ENCODE measurements at regions not wholly inside any gene's neighbourhood (a gene's known extent, or its start where the extent isn't known, plus 50 kb on each side); places are given as distances from the start of the nearest gene placed in this dataset.

DNA sequence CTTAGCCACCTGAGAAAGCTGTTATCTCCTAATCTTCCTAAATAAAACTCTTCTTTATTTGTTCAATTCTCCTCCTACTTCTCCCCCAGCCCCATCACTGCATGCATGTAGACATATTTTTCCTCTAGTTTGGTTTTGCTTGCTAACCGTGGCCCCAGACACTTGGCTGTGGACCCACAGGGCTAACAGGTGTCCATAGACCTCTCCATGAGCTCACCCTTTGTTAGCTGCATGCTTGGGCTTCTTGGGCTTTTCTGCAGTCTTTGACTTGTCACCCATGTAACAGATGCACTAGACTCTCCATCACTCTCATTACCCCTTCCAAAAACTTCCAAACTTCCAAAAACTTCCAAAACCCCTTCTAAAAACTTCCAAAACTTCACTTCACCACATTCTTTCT lies 59.2 kb upstream of the PLEKHA5 start:
- Mint-ChIP-seq H3K27ac (no peak overlapping the region), H3K27me3 (no peaks in the 10 kb centered on the region), H3K4me1 (no peaks in the 10 kb centered on the region), H3K4me3 (no peak overlapping the region), H3K9me3 (ENCODE audit: insufficient read depth) (no peaks in the 10 kb centered on the region)
- whole genome bisulfite sequencing (ENCODE audit: insufficient coverage), result 92% methylated on average over 1 of the region's 1 CpG
- no peaks in the 10 kb centered on the region for H3K79me2 ChIP-seq (ENCODE audit: control insufficient read depth, insufficient read depth, low read length)
- no peak overlapping the region for H3K4me2 ChIP-seq (replicated peaks; ENCODE audit: low read depth, low read length, poor library complexity, severe bottlenecking)
- H3K27me3 ChIP-seq (replicated peaks in 1 of 4; ENCODE audit: control extremely low read depth in 1 of 4, control insufficient read depth in 3 of 4, insufficient read depth in 4 of 4, low read length in 3 of 4), result no peaks in the 10 kb centered on the region
- no peak for TF ChIP-seq EZH2 (IDR thresholded peaks at IDR 0.05; ENCODE audit: borderline replicate concordance, insufficient read depth, low read depth, low read length, poor library complexity, severe bottlenecking)
- TF ChIP-seq, protein P1, sequence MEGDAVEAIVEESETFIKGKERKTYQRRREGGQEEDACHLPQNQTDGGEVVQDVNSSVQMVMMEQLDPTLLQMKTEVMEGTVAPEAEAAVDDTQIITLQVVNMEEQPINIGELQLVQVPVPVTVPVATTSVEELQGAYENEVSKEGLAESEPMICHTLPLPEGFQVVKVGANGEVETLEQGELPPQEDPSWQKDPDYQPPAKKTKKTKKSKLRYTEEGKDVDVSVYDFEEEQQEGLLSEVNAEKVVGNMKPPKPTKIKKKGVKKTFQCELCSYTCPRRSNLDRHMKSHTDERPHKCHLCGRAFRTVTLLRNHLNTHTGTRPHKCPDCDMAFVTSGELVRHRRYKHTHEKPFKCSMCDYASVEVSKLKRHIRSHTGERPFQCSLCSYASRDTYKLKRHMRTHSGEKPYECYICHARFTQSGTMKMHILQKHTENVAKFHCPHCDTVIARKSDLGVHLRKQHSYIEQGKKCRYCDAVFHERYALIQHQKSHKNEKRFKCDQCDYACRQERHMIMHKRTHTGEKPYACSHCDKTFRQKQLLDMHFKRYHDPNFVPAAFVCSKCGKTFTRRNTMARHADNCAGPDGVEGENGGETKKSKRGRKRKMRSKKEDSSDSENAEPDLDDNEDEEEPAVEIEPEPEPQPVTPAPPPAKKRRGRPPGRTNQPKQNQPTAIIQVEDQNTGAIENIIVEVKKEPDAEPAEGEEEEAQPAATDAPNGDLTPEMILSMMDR (IDR thresholded peaks at IDR 0.05), result no peak
- ChIA-PET POLR2A (no interaction called here), CTCF (no interaction called here)
- no peak overlapping the region for H3K27ac ChIP-seq (ENCODE audit: low read length in 2 of 2)
- no peak overlapping the region for H2AFZ ChIP-seq (ENCODE audit: insufficient read depth, low read depth, low read length, poor library complexity, severe bottlenecking)
- H3K36me3 ChIP-seq (replicated peaks in 1 of 2; ENCODE audit: control extremely low read depth in 1 of 2, control insufficient read depth in 1 of 2, extremely low read depth in 1 of 2, insufficient read depth in 2 of 2, low read length in 1 of 2), result no peaks in the 10 kb centered on the region
- no peaks in the 10 kb centered on the region for H3K9me3 ChIP-seq (ENCODE audit: control extremely low read depth in 1 of 3, control insufficient read depth in 2 of 3, insufficient read depth in 1 of 3, low read length in 2 of 3)
- no peaks in the 10 kb centered on the region for H3K4me1 ChIP-seq (ENCODE audit: control insufficient read depth in 2 of 2, insufficient read depth in 2 of 2, low read length in 2 of 2)
- no peak overlapping the region for H3K4me3 ChIP-seq (ENCODE audit: control extremely low read depth in 1 of 5, extremely low read depth in 1 of 5, insufficient read depth in 1 of 5, low read depth in 2 of 5, low read length in 4 of 5)
- ATAC-seq (ENCODE audit: low read depth) (no peak), DNase-seq (no peak)
- intact Hi-C loops (cut with micrococcal nuclease), result no loop called here
- H3K9ac ChIP-seq (ENCODE audit: low read length), result no peak overlapping the region
- H4K20me1 ChIP-seq (ENCODE audit: control insufficient read depth, insufficient read depth, low read length, poor library complexity, severe bottlenecking), result no peaks in the 10 kb centered on the region

- no CpG with 5 or more reads among the region's 4 CpGs for WGBS (ENCODE audit: insufficient coverage)
- ChIA-PET CTCF (no interaction called here), POLR2A (no interaction called here)
- no peak for DNase-seq
- H4K20me1 ChIP-seq (ENCODE audit: control insufficient read depth, insufficient read depth, low read length, poor library complexity, severe bottlenecking), result no peaks in the 10 kb centered on the region
- H3K9me3 ChIP-seq (ENCODE audit: control extremely low read depth in 1 of 3, control insufficient read depth in 2 of 3, insufficient read depth in 1 of 3, low read length in 2 of 3), result no peaks in the 10 kb centered on the region
- no peaks in the 10 kb centered on the region for H3K27me3 ChIP-seq (replicated peaks in 1 of 4; ENCODE audit: control extremely low read depth in 1 of 4, control insufficient read depth in 3 of 4, insufficient read depth in 4 of 4, low read length in 3 of 4)
- TF ChIP-seq EZH2 (IDR thresholded peaks at IDR 0.05; ENCODE audit: borderline replicate concordance, insufficient read depth, low read depth, low read length, poor library complexity, severe bottlenecking), result no peak
- TF ChIP-seq, protein P1 (IDR thresholded peaks at IDR 0.05), result no peak
- Mint-ChIP-seq H3K27ac (no peak overlapping the region), H3K27me3 (no peaks in the 10 kb centered on the region), H3K4me1 (no peaks in the 10 kb centered on the region), H3K4me3 (no peak overlapping the region), H3K9me3 (ENCODE audit: insufficient read depth) (no peaks in the 10 kb centered on the region)
- no peak overlapping the region for H3K27ac ChIP-seq (ENCODE audit: low read length in 2 of 2)
- intact Hi-C loops (cut with micrococcal nuclease), result no loop called here
- H3K9ac ChIP-seq (ENCODE audit: low read length), result no peak overlapping the region
- H3K4me3 ChIP-seq (ENCODE audit: control extremely low read depth in 1 of 5, extremely low read depth in 1 of 5, insufficient read depth in 1 of 5, low read depth in 2 of 5, low read length in 4 of 5), result no peak overlapping the region
- H3K36me3 ChIP-seq (replicated peaks in 1 of 2; ENCODE audit: control extremely low read depth in 1 of 2, control insufficient read depth in 1 of 2, extremely low read depth in 1 of 2, insufficient read depth in 2 of 2, low read length in 1 of 2), result no peaks in the 10 kb centered on the region
- H3K79me2 ChIP-seq (ENCODE audit: control insufficient read depth, insufficient read depth, low read length), result no peaks in the 10 kb centered on the region
- no peaks in the 10 kb centered on the region for H3K4me1 ChIP-seq (ENCODE audit: control insufficient read depth in 2 of 2, insufficient read depth in 2 of 2, low read length in 2 of 2)
- no peak overlapping the region for H3K4me2 ChIP-seq (replicated peaks; ENCODE audit: low read depth, low read length, poor library complexity, severe bottlenecking)
- ATAC-seq (ENCODE audit: low read depth), result no peak
- no peak overlapping the region for H2AFZ ChIP-seq (ENCODE audit: insufficient read depth, low read depth, low read length, poor library complexity, severe bottlenecking)
These were observed 54.8 kb upstream of the PLEKHA5 start for GRCh38 chr12:19074700-19075099.

Data from B cell (primary cell).